ENCODE measurements at regions not wholly inside any gene's neighbourhood (a gene's known extent, or its start where the extent isn't known, plus 50 kb on each side); places are given as distances from the start of the nearest gene placed in this dataset.
"Not testable (repeated sequence)": the region's sequence is repeated elsewhere in the genome, so short reads cannot be mapped to it uniquely, and the experiment has no call there.

DNA sequence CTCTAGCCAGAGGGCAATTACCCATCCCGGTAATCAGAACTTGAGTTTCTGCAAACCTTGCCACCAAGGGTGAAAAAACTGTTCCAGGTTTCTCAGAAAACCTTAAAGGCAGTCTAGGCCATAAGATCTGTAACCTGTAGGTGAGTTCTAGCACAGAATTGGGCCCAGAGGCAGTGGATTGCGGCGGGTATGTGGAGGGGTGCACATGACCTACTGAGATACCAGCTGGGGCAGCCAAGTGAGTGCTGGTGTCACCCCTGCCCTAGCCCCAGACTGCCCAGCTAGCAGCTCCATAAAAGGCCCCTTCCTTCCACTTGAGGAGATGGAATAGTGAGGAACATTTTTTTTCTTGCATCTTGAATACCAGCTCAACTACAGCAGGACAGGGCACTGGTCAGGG, 176.7 kb downstream of the SMARCA1 start:
- Histone ChIP-seq H3K27me3 (ENCODE audit: insufficient read depth, low read depth) (no peaks in the 10 kb centered on the region), H3K27ac (no peak overlapping the region), H3K4me2 (no peak overlapping the region), H2AFZ (ENCODE audit: low read depth) (no peak overlapping the region), H3K4me1 (ENCODE audit: low read depth, poor library complexity, severe bottlenecking) (no peaks in the 10 kb centered on the region), H3K9ac (no peak overlapping the region), H3K79me2 (ENCODE audit: insufficient read depth, low read depth) (no peaks in the 10 kb centered on the region), H3K4me3 (IDR thresholded peaks at IDR 0.05; ENCODE audit: insufficient read depth, low read depth, low read length) (no peak overlapping the region), H4K20me1 (ENCODE audit: insufficient read depth) (no peaks in the 10 kb centered on the region), H3K36me3 (ENCODE audit: insufficient read depth) (no peaks in the 10 kb centered on the region)
- TF ChIP-seq, protein P1, sequence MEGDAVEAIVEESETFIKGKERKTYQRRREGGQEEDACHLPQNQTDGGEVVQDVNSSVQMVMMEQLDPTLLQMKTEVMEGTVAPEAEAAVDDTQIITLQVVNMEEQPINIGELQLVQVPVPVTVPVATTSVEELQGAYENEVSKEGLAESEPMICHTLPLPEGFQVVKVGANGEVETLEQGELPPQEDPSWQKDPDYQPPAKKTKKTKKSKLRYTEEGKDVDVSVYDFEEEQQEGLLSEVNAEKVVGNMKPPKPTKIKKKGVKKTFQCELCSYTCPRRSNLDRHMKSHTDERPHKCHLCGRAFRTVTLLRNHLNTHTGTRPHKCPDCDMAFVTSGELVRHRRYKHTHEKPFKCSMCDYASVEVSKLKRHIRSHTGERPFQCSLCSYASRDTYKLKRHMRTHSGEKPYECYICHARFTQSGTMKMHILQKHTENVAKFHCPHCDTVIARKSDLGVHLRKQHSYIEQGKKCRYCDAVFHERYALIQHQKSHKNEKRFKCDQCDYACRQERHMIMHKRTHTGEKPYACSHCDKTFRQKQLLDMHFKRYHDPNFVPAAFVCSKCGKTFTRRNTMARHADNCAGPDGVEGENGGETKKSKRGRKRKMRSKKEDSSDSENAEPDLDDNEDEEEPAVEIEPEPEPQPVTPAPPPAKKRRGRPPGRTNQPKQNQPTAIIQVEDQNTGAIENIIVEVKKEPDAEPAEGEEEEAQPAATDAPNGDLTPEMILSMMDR (conservative IDR thresholded peaks at IDR 0.05; ENCODE audit: low read depth, low read length): no peak

DNA sequence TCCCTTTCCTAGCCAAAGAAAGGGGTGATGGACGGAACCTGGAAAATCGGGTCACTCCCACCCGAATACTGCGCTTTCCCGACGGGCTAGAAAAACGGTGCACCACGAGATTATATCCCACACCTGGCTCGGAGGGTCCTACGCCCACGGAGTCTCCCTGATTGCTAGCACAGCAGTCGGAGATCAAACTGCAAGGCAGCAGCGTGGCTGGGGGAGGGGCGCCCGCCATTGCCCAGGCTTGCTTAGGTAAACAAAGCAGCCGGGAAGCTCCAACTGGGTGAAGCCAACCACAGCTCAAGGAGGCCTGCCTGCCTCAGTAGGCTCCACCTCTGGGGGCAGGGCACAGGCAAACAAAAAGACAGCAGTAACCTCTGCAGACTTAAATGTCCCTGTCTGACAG, 186.0 kb downstream of the SMARCA1 start:
- H3K4me3 ChIP-seq (IDR thresholded peaks at IDR 0.05; ENCODE audit: insufficient read depth, low read depth, low read length); H3K79me2 ChIP-seq (ENCODE audit: insufficient read depth, low read depth); H3K4me2 ChIP-seq; H3K36me3 ChIP-seq (ENCODE audit: insufficient read depth); H3K27ac ChIP-seq; H3K27me3 ChIP-seq (ENCODE audit: insufficient read depth, low read depth); H4K20me1 ChIP-seq (ENCODE audit: insufficient read depth); H2AFZ ChIP-seq (ENCODE audit: low read depth); H3K4me1 ChIP-seq (ENCODE audit: low read depth, poor library complexity, severe bottlenecking); H3K9ac ChIP-seq: not testable (repeated sequence)

DNA sequence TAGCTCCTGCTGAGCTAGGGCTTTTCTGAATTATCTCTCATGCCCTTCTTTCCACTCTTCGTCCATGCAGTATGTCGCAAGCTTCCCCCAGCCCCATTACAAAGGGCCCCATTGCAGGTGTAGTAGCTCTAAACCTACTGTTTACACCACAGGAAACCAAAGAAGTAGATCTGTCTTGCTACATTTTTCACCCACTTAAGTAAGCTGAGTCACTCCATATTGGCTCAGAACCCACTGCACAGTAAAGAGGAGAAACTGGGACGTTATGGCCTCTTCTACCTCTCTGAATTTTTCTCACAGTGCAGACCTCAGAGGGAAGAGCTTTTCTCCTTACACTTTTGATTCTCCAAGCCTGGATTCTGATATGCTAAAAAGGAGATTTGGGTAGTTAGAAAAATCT, 200.2 kb downstream of the SMARCA1 start:
- Histone ChIP-seq H3K27ac (peak overlapping the region; percentile 28), H3K9ac (no peak overlapping the region), H3K4me2 (peak overlapping the region; percentile 13; the same call in 1 of the 2 replicates), H3K27me3 (ENCODE audit: insufficient read depth, low read depth) (no peaks in the 10 kb centered on the region), H3K79me2 (ENCODE audit: insufficient read depth, low read depth) (no peaks in the 10 kb centered on the region), H3K36me3 (ENCODE audit: insufficient read depth) (no peaks in the 10 kb centered on the region), H3K4me3 (IDR thresholded peaks at IDR 0.05; ENCODE audit: insufficient read depth, low read depth, low read length) (no peak overlapping the region), H2AFZ (ENCODE audit: low read depth) (peak overlapping the region; percentile 21; the same call in 1 of the 2 replicates), H4K20me1 (ENCODE audit: insufficient read depth) (no peaks in the 10 kb centered on the region), H3K4me1 (ENCODE audit: low read depth, poor library complexity, severe bottlenecking) (peaks cover 29% of the 10 kb centered on the region)
- TF ChIP-seq, protein P1 (conservative IDR thresholded peaks at IDR 0.05; ENCODE audit: low read depth, low read length): no peak

DNA sequence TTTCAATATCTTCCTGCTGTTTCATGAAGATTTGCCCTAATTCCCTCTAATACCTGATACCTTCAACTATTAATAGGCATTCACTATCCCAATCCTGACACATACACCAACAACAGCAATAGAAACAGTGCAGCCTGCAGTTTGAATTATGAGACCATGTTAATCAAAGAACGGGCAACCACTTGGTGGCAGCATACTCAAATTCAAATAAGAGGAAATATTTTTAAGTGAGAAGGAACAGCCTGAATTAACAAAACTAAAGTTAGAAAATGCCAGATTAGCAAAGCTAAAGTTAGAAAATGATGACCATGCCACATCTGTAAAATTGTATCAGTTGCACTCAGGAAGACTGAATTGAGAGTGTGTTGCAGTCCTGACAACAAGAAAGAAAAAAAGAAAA, 204.9 kb downstream of the SMARCA1 start:
- H3K4me1 ChIP-seq (ENCODE audit: low read depth, poor library complexity, severe bottlenecking): peaks cover 19% of the 10 kb centered on the region
- no peak overlapping the region for H3K27ac ChIP-seq
- no peaks in the 10 kb centered on the region for H3K79me2 ChIP-seq (ENCODE audit: insufficient read depth, low read depth)
- TF ChIP-seq, protein P1 (conservative IDR thresholded peaks at IDR 0.05; ENCODE audit: low read depth, low read length): peak; percentile 64
- H3K36me3 ChIP-seq (ENCODE audit: insufficient read depth): no peaks in the 10 kb centered on the region
- peak overlapping the region; percentile 24; the same call in 1 of the 2 replicates for H3K4me2 ChIP-seq
- no peak overlapping the region for H3K9ac ChIP-seq
- no peak overlapping the region for H2AFZ ChIP-seq (ENCODE audit: low read depth)
- no peaks in the 10 kb centered on the region for H3K27me3 ChIP-seq (ENCODE audit: insufficient read depth, low read depth)
- no peak overlapping the region for H3K4me3 ChIP-seq (IDR thresholded peaks at IDR 0.05; ENCODE audit: insufficient read depth, low read depth, low read length)
- no peaks in the 10 kb centered on the region for H4K20me1 ChIP-seq (ENCODE audit: insufficient read depth)

DNA sequence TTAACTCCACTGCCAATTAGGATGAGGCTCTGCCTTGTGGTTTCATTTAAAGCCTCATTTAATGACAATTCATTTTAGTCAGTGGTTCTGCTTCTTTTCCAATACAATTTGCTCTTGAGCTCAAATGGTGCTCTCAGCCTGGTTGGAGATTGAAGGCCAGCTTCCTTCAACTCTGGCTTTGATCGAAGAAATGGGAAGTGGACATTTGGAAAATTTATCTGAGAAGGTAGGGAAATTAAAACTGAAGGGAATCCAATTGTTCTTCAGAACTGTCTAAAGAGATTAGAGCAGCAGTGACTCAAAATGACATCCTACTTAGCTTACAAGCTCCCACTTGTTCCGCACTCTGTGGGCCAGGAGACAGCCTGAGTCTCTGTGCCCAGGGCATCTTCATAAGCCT, 206.8 kb downstream of the SMARCA1 start:
- no peak overlapping the region for H3K9ac ChIP-seq
- H2AFZ ChIP-seq (ENCODE audit: low read depth): no peak overlapping the region
- H3K4me1 ChIP-seq (ENCODE audit: low read depth, poor library complexity, severe bottlenecking): peaks cover 7% of the 10 kb centered on the region
- no peaks in the 10 kb centered on the region for H3K36me3 ChIP-seq (ENCODE audit: insufficient read depth)
- no peaks in the 10 kb centered on the region for H3K79me2 ChIP-seq (ENCODE audit: insufficient read depth, low read depth)
- no peaks in the 10 kb centered on the region for H3K27me3 ChIP-seq (ENCODE audit: insufficient read depth, low read depth)
- TF ChIP-seq, protein P1 (conservative IDR thresholded peaks at IDR 0.05; ENCODE audit: low read depth, low read length): no peak
- no peak overlapping the region for H3K4me2 ChIP-seq
- H3K27ac ChIP-seq: no peak overlapping the region
- no peaks in the 10 kb centered on the region for H4K20me1 ChIP-seq (ENCODE audit: insufficient read depth)
- no peak overlapping the region for H3K4me3 ChIP-seq (IDR thresholded peaks at IDR 0.05; ENCODE audit: insufficient read depth, low read depth, low read length)
